B cell (primary cell): ENCODE measurements at regions not wholly inside any gene's neighbourhood (a gene's known extent, or its start where the extent isn't known, plus 50 kb on each side); places are given as distances from the start of the nearest gene placed in this dataset.

ENCODE experiments used
- CTCF ChIP-seq: fragments of 200-600 bp; IDR thresholded peaks from one replicate; pipeline ENCODE4 v1.8.0; 2022; ENCODE audit warnings: antibody characterized with exemption, mild to moderate bottlenecking
- EZH2 ChIP-seq: IDR thresholded peaks from 2 replicates; pipeline ENCODE4 v1.6.1; 2012; ENCODE audit warnings: borderline replicate concordance, low read depth, mild to moderate bottlenecking, moderate library complexity, low read length; ENCODE audit not compliant: insufficient read depth, poor library complexity, severe bottlenecking

- no peak for TF ChIP-seq CTCF
- TF ChIP-seq EZH2, result no peak
Observed at GRCh38 chr12:41683023-41683422, 461.7 kb downstream of the GXYLT1 start.
